GM19397 (cell line): ENCODE measurements at regions not wholly inside any gene's neighbourhood (a gene's known extent, or its start where the extent isn't known, plus 50 kb on each side); places are given as distances from the start of the nearest gene placed in this dataset.
"Not testable (repeated sequence)": the region's sequence is repeated elsewhere in the genome, so short reads cannot be mapped to it uniquely, and the experiment has no call there.

ENCODE experiments used
- ATAC-seq: cut with Tn5 transposase; IDR thresholded peaks from one replicate; pipeline ENCODE4 v1.9.1; 2021; ENCODE audit warnings: mild to moderate bottlenecking, moderate library complexity; ENCODE audit not compliant: unreplicated experiment

DNA sequence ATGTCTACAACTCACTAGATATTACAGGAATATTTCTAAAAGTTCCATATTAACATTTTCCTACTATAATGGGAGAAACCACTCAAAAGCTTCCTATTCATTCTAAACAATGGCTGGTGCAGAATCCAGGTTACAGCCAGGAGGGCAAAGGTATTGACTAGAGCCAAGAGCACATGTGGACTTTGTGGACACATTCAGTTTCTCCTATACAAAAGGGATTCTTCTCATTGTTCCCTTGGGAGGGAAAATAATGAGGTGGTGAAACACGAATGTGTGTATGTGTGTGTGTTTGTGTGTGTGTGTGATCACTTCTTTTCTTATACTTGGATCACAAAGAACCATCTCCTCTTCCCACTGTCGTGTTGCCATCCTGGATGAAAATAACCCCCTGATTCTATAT is 1000.0 kb downstream of the ADGRL2 start:
- no peak for ATAC-seq

DNA sequence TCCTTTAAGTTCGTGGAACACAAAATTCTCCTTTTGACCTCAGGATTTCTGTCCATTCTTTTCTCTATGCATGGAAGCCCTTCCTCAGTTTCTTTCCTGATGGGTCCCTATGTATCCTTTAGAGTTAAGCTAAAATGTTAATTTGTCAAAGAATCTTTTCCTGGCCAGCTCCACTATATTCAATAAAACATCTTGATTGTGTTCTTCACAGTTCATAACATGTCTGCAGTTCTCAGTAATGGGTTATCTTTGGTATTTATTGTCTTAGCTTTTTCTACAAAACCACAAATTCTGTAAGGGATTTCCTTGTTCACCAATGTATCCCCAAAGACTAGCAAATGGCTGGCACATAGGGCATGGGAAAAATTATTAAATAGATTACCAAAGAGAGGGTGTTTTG is 998.5 kb downstream of the ADGRL2 start:
- ATAC-seq, result no peak

DNA sequence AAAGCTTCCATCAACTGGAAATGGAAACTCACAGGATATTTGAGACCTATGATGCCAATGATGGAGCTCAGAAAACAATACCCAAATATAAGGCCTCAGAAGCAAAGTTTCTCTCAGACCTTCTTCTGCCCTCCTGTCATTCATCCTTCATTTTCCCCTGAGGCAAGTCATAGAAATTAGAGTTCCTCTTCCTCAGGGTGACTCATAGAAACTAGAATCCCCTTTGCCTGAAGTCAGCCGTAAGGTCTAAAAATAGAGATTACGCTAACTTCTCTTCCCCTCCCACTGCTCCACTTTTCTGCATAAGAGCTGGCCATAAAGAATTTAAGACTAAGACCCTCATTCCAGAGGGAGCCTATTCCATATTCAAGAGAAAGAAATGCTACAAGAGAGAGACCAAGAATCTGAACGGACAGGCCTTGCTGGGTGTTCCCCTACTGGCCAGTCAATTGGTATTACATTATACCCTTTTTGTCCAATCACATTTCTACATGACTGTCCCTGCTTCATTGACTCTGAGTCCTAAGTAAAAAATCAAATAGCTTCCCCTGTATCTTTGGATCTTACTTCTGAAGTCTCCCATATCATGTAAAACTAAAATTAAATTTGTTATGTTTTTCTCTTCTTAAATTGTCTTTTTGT is 994.9 kb downstream of the ADGRL2 start:
- peak; percentile 70 for ATAC-seq

DNA sequence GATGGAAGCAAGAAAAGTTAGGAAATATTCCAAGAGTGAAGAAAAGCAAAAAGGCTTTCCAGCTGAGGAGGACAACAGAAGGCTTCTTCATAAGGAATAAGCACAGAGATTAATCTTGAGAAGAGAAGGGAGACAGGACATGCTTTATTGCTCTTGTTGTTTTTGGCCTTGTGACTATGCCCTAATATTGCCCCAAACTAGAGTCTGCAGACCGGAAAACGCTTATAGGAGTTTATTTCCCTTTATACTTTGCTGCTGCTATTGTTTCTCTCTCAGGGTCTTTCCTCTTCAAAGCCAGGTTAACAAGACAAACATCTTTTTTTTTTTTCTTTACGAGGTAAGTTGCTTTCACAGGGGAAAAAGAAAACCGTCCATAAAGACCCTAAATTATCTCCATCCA is 991.4 kb downstream of the ADGRL2 start:
- ATAC-seq, result no peak

DNA sequence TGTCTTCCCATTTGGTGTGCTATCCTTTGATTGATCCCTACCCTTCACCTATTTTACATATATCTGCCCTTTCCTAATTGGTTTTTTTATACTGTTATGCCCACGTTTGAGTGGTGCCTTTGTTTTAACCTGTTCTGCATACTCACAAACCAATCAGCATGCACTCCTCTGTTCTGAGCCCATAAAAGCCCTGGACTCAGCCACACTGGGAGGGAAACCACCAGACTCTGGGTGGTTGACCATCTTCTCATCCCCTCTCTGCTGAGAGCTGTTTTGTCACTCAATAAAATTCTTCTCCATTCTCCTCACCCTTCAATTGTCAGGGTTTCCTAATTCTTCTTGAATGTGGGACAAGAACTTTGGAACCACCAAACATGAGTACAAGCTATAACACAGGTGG is 989.8 kb downstream of the ADGRL2 start:
- ATAC-seq, result no peak

DNA sequence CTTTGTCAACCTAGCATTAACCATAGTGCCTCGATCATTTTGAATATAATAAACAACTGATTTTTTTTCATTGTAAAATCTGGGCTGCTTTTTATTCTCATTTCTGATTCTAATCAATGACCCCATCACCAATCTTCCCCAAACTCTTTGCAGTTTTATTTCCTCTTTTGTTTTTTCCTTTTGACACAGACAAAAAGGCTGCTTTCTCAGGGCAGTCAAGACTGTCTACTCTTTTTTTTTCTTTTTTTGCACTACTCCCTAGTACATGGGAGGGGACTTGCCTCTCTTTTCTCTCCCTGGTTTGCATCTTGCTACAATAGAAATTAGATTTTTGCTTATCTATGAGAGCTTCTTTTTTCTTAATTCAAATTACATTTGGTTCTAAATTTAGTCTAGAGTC is 987.9 kb downstream of the ADGRL2 start:
- no peak for ATAC-seq

DNA sequence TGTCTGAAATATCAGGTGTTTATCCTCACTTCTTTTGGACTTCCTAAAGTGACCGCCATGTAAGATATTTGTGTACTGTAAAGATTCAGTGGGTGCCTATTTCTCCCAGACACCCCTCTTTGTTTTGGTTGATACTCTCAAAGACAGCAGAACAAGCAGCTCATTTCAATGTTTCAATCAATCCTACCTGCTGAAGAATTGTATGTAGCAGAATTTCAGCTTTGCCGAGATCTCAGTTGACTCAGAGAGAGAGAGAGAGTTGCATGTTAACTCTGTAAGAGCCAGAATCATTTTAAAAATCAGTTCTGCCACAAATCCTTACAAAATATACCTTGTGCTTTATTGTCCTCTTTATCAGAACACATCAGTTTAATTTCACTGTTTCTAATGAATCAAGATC is 987.3 kb downstream of the ADGRL2 start:
- ATAC-seq, result no peak

DNA sequence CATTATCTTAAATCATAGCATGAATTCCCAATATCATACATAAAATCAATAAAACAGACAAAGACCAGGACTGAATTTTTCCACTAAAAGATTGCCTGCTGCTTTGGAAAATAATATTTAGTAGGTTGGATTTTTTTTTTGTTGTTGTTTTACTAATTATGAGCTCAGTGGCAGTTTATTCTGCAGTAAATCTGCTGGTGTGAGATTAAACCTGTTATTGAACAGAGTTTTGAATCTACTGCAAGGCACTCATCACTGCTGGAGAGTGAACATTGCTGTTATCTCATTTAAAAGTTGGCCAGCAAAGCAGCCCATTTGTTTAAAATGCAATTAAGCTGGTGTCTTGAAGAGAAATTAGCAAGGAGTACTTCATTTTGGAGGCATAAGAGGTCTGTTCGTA is 986.1 kb downstream of the ADGRL2 start:
- ATAC-seq, result no peak

DNA sequence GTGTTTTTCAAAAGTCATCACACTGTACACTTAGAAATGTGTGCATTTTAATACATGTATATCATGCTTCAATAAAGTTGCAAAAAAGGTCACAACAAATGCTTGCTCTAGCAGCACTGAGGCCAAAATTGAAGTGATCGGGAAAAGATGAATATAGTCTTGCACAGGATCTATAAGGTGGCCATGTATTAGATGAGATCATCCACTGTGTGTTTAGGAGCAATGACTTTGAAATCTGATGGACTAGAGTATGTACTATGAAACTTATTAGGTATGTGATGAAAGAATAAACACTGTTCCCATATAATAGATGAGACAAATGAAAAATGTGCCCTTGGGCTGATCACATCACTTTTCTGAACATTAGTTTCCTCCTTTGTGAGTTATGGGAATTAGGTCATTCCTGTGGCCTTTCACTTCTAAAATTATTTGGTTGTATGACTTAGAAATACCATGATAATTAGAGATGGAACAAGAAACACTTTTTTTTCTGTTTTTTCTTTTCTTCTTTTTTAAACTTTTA is 984.6 kb downstream of the ADGRL2 start:
- ATAC-seq, result no peak

DNA sequence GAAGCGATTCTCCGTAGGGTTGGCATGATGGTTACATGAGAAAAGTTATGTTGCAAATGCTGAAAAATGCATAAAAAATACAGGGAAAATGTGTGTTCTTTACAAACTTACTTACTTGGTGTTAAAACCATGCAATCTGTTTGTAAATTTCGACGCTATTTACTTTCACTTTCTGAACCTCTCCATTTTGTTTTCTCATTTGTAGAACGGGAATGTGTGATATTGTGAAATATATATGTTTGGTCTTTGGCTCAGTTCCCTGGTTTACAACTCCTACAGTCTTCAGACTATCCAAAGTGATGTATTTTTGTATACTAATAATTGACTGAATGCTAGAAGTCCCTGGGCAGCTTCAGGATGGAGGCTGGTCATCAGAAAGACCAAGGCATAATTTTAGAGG is 982.3 kb downstream of the ADGRL2 start:
- ATAC-seq, result no peak

DNA sequence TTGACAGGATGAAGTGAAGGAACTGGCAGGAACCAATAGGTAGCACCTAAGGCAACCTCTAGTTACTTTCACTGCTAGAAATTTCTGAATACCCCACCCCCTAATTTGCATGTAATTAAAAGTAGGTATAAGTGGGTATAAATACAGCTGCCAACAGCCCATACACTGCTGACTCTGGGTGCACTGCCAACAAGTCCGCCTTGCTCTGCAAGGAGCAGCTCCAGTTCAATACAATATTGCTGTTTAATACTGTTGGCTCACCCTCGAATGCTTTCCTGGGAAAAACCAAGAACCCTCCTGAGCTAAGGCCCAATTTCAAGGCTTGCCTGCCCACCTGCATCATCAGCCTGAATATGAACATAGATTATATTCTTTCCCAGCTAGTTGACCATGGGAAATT is 981.9 kb downstream of the ADGRL2 start:
- no peak for ATAC-seq

DNA sequence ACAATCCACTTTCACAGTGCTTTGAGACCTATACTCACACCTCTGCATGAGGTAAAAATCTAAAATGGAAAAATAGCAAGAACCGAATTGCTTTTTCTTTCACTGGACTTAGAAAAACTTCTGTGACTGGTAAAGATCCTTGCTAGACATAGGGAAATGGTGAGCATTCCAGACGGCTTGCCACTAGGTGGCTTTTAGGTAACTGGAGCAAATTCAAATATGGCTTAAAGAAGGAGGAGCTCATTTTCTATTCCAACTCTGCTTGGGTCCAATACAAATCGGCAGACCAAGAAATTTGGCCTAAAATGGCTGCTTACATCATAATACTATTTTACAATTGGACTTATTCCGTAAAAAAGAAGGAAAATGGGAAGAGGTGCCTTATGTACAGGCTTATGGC is 977.9 kb downstream of the ADGRL2 start:
- no peak for ATAC-seq

DNA sequence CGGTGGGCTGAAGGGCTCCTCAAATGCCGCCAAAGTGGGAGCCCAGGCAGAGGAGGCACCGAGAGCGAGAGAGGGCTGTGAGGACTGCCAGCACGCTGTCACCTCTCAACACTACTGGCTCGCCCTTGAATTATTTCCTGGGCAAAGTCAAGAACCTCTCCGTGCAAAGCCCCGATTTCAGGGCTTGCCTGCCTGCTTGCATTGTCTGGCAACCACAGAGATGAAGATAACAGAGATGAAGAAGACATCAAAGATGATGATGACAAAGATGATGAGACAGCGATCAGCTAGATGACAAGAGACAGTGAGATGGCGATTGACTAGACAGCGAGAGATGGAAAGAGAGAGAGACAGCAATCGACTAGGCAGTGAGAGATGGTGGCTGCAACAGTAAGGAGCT is 976.5 kb downstream of the ADGRL2 start:
- ATAC-seq, result no peak

DNA sequence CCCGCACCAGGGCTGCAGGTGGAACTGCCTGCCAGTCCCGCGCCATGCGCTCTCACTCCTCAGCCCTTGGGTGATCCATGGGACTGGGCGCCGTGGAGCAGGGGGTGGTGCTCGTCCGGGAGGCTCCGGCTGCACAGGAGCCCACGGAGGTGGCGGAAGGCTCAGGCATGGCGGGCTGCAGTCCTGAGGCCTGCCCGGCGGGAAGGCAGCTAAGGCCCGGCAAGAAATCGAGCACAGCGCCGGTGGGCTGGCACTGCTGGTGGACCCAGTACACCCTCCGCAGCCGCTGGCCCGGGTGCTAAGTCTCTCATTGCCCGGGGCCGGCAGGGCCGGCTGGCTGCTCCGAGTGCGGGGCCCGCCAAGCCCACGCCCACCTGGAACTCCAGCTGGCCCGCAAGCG is 976.0 kb downstream of the ADGRL2 start:
- ATAC-seq, result not testable (repeated sequence)

DNA sequence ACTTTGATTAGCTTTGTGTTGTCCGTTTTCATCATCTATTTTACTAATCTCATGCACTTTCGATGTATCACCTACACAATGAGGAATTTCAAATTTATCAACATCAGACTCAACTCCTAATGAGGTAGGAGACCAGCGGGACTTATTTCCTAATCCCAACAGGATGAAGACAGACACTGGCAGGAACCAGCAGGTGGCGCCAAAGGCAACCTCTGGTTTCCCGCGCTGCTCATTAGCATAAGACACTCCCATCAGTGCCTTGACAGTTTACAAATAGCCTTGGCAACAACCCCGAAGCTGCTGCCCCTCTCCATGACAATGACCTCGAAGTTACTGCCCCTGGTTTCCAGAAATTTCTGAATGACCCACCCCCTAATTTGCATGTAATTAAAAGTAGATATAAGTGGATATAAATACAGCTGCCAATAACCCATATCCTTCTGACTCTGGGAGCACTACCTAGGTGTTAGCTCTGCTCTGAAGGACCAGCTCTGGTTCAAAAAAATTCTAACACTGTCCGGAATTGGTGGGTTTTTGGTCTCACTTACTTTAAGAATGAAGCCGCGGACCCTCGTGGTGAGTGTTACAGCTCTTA is 974.8 kb downstream of the ADGRL2 start:
- no peak for ATAC-seq

DNA sequence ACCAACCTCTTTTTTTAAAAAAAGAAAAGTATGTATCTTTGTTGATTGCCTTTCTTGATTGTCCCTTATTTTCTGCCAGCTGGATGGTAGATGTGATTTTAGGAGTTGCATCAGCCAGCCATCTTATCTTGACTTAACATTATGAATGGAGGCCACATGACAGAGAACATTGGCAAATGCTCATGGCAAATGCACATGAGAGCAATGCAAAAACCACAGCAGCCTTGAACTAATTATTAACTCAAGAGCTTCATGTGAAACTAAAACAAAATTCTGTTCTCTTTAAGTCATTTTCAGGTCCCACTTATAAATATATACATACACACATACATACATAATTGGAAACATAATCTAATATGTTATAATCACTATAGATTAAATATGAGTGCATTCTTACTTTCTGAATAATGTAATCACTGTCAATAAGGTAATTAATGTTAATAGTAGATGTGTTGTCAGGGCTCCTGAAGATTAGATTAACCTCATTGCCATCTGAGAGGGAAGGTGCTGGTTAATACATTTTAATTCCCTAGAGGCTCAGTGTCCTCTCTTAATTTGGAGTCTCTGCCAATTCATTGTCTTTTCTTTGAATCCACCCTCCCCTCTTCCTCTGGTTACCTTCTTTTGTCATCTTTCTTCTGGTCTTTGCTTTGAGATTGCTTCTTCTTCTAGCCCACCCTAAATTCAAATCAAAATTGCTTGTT is 962.2 kb downstream of the ADGRL2 start:
- peak; percentile 96 for ATAC-seq

DNA sequence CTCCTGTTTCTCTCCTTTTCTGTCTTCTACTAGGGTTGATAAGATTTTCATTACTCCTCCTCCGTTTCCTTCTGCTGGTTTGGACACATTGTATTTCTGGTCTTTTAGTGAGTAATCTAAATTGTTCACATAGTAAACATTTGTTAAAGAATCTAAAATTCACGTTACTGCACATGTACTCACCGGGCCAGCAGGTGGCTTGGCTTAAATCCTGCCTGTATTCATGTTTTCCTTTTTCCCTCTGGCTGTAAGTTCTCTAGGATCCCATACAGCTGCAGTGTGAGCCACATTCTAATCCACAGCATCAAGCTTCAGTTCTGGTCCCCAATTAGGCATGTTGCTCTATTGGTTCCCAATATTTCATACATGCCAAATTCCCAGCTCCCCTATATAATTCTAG is 958.3 kb downstream of the ADGRL2 start:
- ATAC-seq, result no peak

DNA sequence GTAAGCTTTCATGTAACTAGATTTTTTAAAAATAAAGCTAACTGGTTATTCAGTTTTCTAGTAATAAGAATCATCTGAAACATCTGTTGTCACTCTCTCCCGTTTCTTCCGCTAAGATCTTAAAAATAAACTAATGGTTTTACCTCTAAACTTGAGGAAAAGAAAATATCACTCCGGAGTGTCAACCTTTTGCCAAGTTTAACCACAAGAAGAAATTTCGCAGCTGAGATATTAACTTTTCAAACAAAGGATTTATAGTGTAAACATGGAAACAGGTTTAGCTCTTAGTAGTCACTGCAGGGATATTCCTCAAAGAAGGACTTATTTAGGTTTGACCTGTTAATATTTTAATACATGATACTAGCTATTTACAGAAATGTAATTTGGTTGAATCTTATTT is 954.9 kb downstream of the ADGRL2 start:
- no peak for ATAC-seq

DNA sequence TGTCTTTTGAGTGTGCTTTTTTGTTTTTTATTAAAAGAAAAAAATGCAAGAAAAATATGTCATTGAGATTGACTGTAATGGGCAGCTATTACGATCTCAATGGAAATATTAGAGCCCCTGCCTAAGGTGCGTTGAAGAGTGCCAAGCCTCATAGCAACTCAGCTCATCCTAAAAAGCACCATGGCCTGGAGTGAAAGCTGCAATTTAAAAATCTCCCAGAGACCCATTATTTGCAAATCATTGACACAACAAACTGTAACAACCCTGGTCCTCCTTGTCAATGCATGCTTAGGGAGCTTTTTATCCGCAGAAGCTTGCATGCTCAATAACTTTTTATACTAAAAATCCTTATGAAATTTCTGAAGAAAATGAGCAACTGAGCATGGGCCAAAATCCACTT is 954.5 kb downstream of the ADGRL2 start:
- ATAC-seq, result no peak

DNA sequence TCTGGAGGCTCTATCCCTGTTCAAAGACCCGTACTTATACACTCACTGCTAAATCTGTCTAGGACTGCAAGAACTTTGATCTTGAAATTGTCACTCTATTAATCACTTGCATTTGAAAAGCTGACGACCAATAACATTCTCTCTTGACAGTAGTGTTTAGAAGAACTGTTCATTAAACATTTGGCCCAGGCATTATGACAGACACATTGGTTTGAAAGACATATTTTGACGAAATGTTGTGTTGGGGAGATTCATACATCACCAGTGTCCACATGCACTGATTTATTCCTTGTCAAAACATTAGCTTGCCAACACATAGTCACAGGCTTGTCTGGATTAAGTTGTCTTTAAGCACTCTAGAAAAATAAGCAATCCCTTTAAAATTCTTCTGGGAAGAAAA is 951.3 kb downstream of the ADGRL2 start:
- ATAC-seq, result no peak

DNA sequence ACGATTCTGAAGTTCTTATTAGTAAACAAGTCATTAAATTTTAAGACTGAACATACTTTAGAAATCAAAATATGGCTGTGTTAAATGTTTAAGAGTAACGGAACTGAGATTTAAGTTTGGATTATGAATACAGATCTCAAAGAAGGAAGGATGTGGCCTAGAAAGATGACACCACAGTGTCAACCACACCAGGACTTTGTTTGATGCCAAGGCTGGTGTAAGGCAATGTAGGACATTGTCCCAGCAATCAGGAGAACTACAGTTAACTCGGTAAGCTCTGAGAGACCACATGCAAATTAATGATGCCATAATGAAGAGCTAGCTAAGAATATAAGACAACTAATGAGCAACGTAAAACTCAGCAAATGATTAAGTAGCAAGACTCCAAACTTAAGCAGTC is 932.9 kb downstream of the ADGRL2 start:
- no peak for ATAC-seq

DNA sequence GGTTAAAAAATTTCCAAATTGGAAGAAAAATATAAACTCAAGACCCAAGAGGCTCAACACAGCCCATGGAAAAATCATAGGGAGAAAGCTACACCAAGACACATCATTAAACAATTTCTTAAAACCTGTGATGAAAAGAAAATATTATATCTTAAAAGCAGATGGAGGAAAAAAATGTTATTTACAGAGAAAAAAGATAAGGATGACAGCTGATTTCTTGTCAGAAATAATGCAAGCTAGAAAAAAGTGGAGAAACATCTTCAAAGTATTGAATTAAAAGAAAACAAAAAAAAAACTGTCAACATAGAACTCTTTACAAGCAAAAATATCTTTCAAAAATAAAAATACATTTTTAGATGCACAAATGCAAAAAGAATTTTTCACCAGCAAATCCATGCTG is 930.5 kb downstream of the ADGRL2 start:
- ATAC-seq, result no peak
